GM12874 (cell line): ENCODE measurements at regions not wholly inside any gene's neighbourhood (a gene's known extent, or its start where the extent isn't known, plus 50 kb on each side); places are given as distances from the start of the nearest gene placed in this dataset.

Source experiments
- CTCF ChIP-seq: IDR thresholded peaks from 2 replicates; pipeline ENCODE4 v1.5.1; 2011; ENCODE audit warnings: low read depth, mild to moderate bottlenecking, control low read depth, low read length, moderate library complexity; ENCODE audit not compliant: insufficient read depth

- TF ChIP-seq CTCF, result no peak
These were observed 157.2 kb downstream of the TTC32 start for GRCh38 chr2:19744456-19745199.

- no peak for TF ChIP-seq CTCF
These were observed 158.1 kb downstream of the TTC32 start for GRCh38 chr2:19743641-19744040.

GRCh38 chr2:19742872-19743271 lies 158.9 kb downstream of the TTC32 start:
- no peak for TF ChIP-seq CTCF

GRCh38 chr2:19739256-19739655 lies 162.5 kb downstream of the TTC32 start:
- no peak for TF ChIP-seq CTCF

- no peak for TF ChIP-seq CTCF
These were observed 163.1 kb downstream of the TTC32 start for GRCh38 chr2:19738707-19739106.

- TF ChIP-seq CTCF, result no peak
These were observed 165.5 kb downstream of the TTC32 start for GRCh38 chr2:19736191-19736831.

GRCh38 chr2:19733951-19734425 lies 167.8 kb downstream of the TTC32 start:
- no peak for TF ChIP-seq CTCF
